ENCODE measurements at regions not wholly inside any gene's neighbourhood (a gene's known extent, or its start where the extent isn't known, plus 50 kb on each side); places are given as distances from the start of the nearest gene placed in this dataset.
"Not testable (repeated sequence)": the region's sequence is repeated elsewhere in the genome, so short reads cannot be mapped to it uniquely, and the experiment has no call there.

- H3K27ac ChIP-seq: no peak overlapping the region
- TF ChIP-seq ZFX (IDR thresholded peaks at IDR 0.05): no peak
- no peak for TF ChIP-seq CTCF (conservative IDR thresholded peaks at IDR 0.05)
Observed at GRCh38 chr2:155972916-155973315, 359.6 kb downstream of the NR4A2 start.

GRCh38 chr2:155966064-155966471 is 366.5 kb downstream of the NR4A2 start:
- H3K27ac ChIP-seq: not testable (repeated sequence)

GRCh38 chr2:155965415-155966063 is 367.0 kb downstream of the NR4A2 start:
- no peak for TF ChIP-seq CTCF (conservative IDR thresholded peaks at IDR 0.05)
- no peak for TF ChIP-seq ZFX (IDR thresholded peaks at IDR 0.05)
- H3K27ac ChIP-seq: no peak overlapping the region

GRCh38 chr2:155961641-155962040 is 370.9 kb downstream of the NR4A2 start:
- TF ChIP-seq ZFX (IDR thresholded peaks at IDR 0.05) (no peak), CTCF (conservative IDR thresholded peaks at IDR 0.05) (no peak)
- no peak overlapping the region for H3K27ac ChIP-seq

- no peak overlapping the region for H3K27ac ChIP-seq
- TF ChIP-seq ZFX (IDR thresholded peaks at IDR 0.05) (no peak), CTCF (conservative IDR thresholded peaks at IDR 0.05) (no peak)
Observed at GRCh38 chr2:155958834-155959233, 373.7 kb downstream of the NR4A2 start.

- H3K27ac ChIP-seq: no peak overlapping the region
- TF ChIP-seq CTCF (conservative IDR thresholded peaks at IDR 0.05) (no peak), ZFX (IDR thresholded peaks at IDR 0.05) (no peak)
Observed at GRCh38 chr2:155947069-155947468, 385.5 kb downstream of the NR4A2 start.

- no peak overlapping the region for H3K27ac ChIP-seq
- TF ChIP-seq CTCF (conservative IDR thresholded peaks at IDR 0.05) (no peak), ZFX (IDR thresholded peaks at IDR 0.05) (no peak)
Observed at GRCh38 chr2:155944218-155944617, 388.3 kb downstream of the NR4A2 start.

- TF ChIP-seq CTCF (conservative IDR thresholded peaks at IDR 0.05) (no peak), ZFX (IDR thresholded peaks at IDR 0.05) (no peak)
Observed at GRCh38 chr2:155930312-155930711, 402.2 kb downstream of the NR4A2 start.

More at GRCh38 chr2:155930312-155930711, 402.2 kb downstream of the NR4A2 start:
- H3K27ac ChIP-seq: no peak overlapping the region

Data from C4-2B (cell line).